Loucy (cell line): ENCODE measurements at regions not wholly inside any gene's neighbourhood (a gene's known extent, or its start where the extent isn't known, plus 50 kb on each side); places are given as distances from the start of the nearest gene placed in this dataset.
A peak's percentile ranks its signal among the peaks of the same experiment; 100 is the strongest.

Experiments used
- H2AFZ ChIP-seq: fragments of 200-600 bp; sonication (generic); 2 replicates; pipeline ENCODE4 v1.6.0; 2016; ENCODE audit warnings: antibody characterized with exemption, mild to moderate bottlenecking, low read length, moderate library complexity
- H3F3A ChIP-seq: fragments of 200-600 bp; 2 replicates; pipeline ENCODE4 v1.6.0; 2016; ENCODE audit warnings: antibody characterized with exemption, low read depth, mild to moderate bottlenecking
- H3K27me3 ChIP-seq: fragments of 200-600 bp; sonication (generic); 2 replicates; pipeline ENCODE4 v1.6.1; 2014; ENCODE audit warnings: low read length, mild to moderate bottlenecking; ENCODE audit not compliant: insufficient read depth, poor library complexity, severe bottlenecking
- H3K36me3 ChIP-seq: fragments of 200-600 bp; sonication (generic); 2 replicates; pipeline ENCODE4 v1.6.1; 2016; ENCODE audit warnings: low read length; ENCODE audit not compliant: insufficient read depth
- H3K4me1 ChIP-seq: fragments of 200-600 bp; sonication (generic); 2 replicates; pipeline ENCODE4 v1.5.1; 2014; ENCODE audit warnings: low read length, mild to moderate bottlenecking; ENCODE audit not compliant: insufficient read depth, poor library complexity, severe bottlenecking
- H3K4me2 ChIP-seq: fragments of 200-600 bp; sonication (generic); 2 replicates; pipeline ENCODE4 v1.6.0; 2014; ENCODE audit warnings: antibody characterized with exemption, low read length, low read depth, mild to moderate bottlenecking; ENCODE audit not compliant: poor library complexity, severe bottlenecking
- H3K4me3 ChIP-seq: fragments of 200-600 bp; sonication (generic); 2 replicates; pipeline ENCODE4 v1.5.1; 2014; ENCODE audit warnings: low read length, mild to moderate bottlenecking, mixed read lengths; ENCODE audit not compliant: poor library complexity, severe bottlenecking
- H3K79me2 ChIP-seq: fragments of 200-600 bp; sonication (generic); 2 replicates; pipeline ENCODE4 v1.6.1; 2014; ENCODE audit warnings: low read length; ENCODE audit not compliant: insufficient read depth
- H3K9ac ChIP-seq: fragments of 200-600 bp; sonication (generic); 2 replicates; pipeline ENCODE4 v1.6.0; 2014; ENCODE audit warnings: mild to moderate bottlenecking, low read depth, low read length, moderate library complexity; ENCODE audit not compliant: poor library complexity, severe bottlenecking
- H3K9me2 ChIP-seq: fragments of 200-600 bp; sonication (generic); replicated peaks from 2 replicates; pipeline ENCODE4 v1.6.1; 2016; ENCODE audit warnings: low read depth, low read length, mixed read lengths
- H3K9me3 ChIP-seq: fragments of 200-600 bp; sonication (generic); 2 replicates; pipeline ENCODE4 v1.6.1; 2014; ENCODE audit warnings: mild to moderate bottlenecking, antibody characterized with exemption, low read length, low read depth; ENCODE audit not compliant: insufficient read depth
- H4K20me1 ChIP-seq: fragments of 200-600 bp; sonication (generic); 2 replicates; pipeline ENCODE4 v1.6.0; 2014; ENCODE audit warnings: antibody characterized with exemption, low read length, mild to moderate bottlenecking; ENCODE audit not compliant: insufficient read depth, poor library complexity, severe bottlenecking
- CTCF ChIP-seq: fragments of 200-600 bp; sonication (generic); conservative IDR thresholded peaks from 2 replicates; pipeline ENCODE4 v1.5.1; 2014; ENCODE audit warnings: mild to moderate bottlenecking, antibody characterized with exemption, low read length
- EZH2phosphoT487 ChIP-seq: fragments of 200-600 bp; IDR thresholded peaks from 2 replicates; pipeline ENCODE4 v1.6.1; 2018; ENCODE audit warnings: antibody characterized with exemption, mild to moderate bottlenecking, moderate library complexity, borderline replicate concordance

GRCh38 chr2:59180621-59181020 is 939.5 kb upstream of the FANCL start:
- H3K4me1 ChIP-seq = peaks cover 6% of the 10 kb centered on the region
- H3K27me3 ChIP-seq = no peaks in the 10 kb centered on the region
- no peaks in the 10 kb centered on the region for H3K9me2 ChIP-seq
- TF ChIP-seq CTCF (no peak), EZH2phosphoT487 (no peak)
- H4K20me1 ChIP-seq = no peaks in the 10 kb centered on the region
- H3F3A ChIP-seq = no peaks in the 10 kb centered on the region
- no peak overlapping the region for H3K4me2 ChIP-seq
- H3K9ac ChIP-seq = no peak overlapping the region
- H3K79me2 ChIP-seq = no peaks in the 10 kb centered on the region
- no peaks in the 10 kb centered on the region for H3K36me3 ChIP-seq
- H2AFZ ChIP-seq = no peak overlapping the region
- no peak overlapping the region for H3K4me3 ChIP-seq
- no peaks in the 10 kb centered on the region for H3K9me3 ChIP-seq

DNA sequence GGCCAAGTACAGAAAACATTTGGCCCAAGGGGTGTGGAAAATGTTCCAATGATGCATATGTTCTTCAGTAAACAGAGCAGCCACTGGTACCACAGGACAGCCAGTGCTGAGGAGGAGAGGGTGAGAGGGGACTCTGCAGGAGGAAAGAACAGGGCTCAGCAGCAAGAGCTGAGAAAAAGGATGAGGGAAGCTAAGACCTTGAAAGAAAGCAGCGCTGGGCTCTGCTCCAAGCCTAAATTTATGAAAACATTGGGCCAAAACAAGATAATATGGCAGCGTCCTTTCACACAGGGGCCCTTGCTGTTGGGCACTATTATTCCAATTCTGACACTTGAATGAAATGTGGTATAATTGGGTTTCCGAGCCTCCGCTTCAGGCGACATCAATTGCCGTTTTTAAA is 939.0 kb upstream of the FANCL start:
- Histone ChIP-seq H3K4me1 (peaks cover 6% of the 10 kb centered on the region), H3K9ac (no peak overlapping the region), H3F3A (no peaks in the 10 kb centered on the region), H3K9me3 (no peaks in the 10 kb centered on the region), H3K4me3 (no peak overlapping the region), H2AFZ (no peak overlapping the region), H4K20me1 (no peaks in the 10 kb centered on the region), H3K4me2 (no peak overlapping the region), H3K79me2 (no peaks in the 10 kb centered on the region), H3K36me3 (no peaks in the 10 kb centered on the region), H3K27me3 (no peaks in the 10 kb centered on the region), H3K9me2 (no peaks in the 10 kb centered on the region)
- TF ChIP-seq CTCF (no peak), EZH2phosphoT487 (no peak)

- H4K20me1 ChIP-seq = no peaks in the 10 kb centered on the region
- H3K79me2 ChIP-seq = no peaks in the 10 kb centered on the region
- no peak overlapping the region for H3K9ac ChIP-seq
- H3F3A ChIP-seq = no peaks in the 10 kb centered on the region
- H2AFZ ChIP-seq = 0 out of 2 replicates have a peak overlapping the region, but pooled peaks have one; percentile 9
- TF ChIP-seq EZH2phosphoT487 (no peak), CTCF (no peak)
- H3K9me2 ChIP-seq = no peaks in the 10 kb centered on the region
- no peaks in the 10 kb centered on the region for H3K36me3 ChIP-seq
- peaks cover 6% of the 10 kb centered on the region for H3K4me1 ChIP-seq
- no peaks in the 10 kb centered on the region for H3K9me3 ChIP-seq
- H3K4me3 ChIP-seq = no peak overlapping the region
- H3K27me3 ChIP-seq = no peaks in the 10 kb centered on the region
- H3K4me2 ChIP-seq = no peak overlapping the region
These were observed 936.6 kb upstream of the FANCL start for GRCh38 chr2:59177748-59178147.
